Activated T-helper 1 cell treated with anti-CD3 and anti-CD28 coated beads, Interleukin-2, amount 50 U/mL, for 16 hours (primary cell): ENCODE measurements at regions not wholly inside any gene's neighbourhood (a gene's known extent, or its start where the extent isn't known, plus 50 kb on each side); places are given as distances from the start of the nearest gene placed in this dataset.

Experiments
- DNase-seq, 2 donors: peaks; one replicate each; pipeline ENCODE4 v3.0.0-alpha.2; 2020; ENCODE audit warnings: low read depth in 1 of 2, low spot score in 1 of 2

DNA sequence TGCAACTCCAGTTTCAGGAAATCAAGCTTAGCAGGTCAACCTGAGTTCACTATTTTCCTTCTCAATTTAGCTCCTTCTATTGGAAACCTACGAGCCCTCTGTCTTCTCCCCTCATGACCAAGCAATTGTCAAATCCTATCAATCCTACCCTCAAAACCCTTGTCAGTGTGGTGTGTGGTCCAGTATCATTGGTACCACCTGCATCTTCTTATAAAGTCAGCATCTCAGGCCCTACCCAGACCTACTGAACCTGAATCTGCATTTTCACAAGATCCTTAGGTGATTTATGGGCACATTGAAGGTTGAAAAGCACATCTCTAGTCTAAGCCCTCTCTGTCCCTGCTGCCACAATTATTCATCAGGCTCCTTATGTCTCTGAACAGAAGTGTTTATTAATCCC lies 77.6 kb upstream of the NR4A3 start:
- no peak for DNase-seq

GRCh38 chr9:99745085-99745484 lies 76.6 kb upstream of the NR4A3 start:
- DNase-seq: no peak

- DNase-seq: no peak
Observed at GRCh38 chr9:99746406-99746805, 75.3 kb upstream of the NR4A3 start.

GRCh38 chr9:99748266-99748665 lies 73.4 kb upstream of the NR4A3 start:
- DNase-seq: no peak

DNA sequence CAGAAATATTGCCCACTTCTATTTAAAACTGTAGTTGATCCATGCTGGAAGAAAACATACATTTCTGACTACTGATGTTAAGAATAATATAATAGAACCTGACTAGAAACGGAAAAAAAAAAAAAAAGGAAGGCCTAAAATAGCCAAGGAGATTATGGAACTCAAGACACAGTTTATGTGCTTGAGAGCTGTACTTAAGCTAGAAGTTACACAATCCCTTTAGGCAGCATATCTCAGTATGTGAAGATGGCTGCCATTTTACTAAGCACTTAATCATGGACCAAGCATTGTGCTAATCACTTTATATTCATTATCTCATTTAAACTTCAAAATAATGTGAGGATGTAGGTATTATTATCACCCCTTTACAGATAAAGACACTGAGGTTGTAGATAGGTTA lies 73.0 kb upstream of the NR4A3 start:
- no peak for DNase-seq

DNA sequence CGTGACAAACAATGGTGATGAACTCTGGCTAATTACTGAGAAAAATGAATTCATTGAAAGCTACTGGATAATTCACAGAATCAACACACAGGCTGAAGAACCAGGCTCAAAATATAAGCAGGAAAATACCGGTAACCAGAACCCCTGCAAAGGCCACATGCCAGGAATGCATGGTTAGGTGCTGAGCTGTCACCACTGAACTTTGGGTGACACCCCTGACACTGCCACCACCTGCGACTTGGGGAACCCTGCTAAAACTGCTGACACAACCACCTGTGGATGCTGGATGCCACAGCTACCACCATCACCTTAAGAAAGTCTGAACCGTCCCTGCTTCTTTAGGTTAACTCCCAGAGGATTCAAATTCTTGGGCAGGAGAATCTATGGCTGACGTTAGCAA lies 72.0 kb upstream of the NR4A3 start:
- DNase-seq: no peak

DNA sequence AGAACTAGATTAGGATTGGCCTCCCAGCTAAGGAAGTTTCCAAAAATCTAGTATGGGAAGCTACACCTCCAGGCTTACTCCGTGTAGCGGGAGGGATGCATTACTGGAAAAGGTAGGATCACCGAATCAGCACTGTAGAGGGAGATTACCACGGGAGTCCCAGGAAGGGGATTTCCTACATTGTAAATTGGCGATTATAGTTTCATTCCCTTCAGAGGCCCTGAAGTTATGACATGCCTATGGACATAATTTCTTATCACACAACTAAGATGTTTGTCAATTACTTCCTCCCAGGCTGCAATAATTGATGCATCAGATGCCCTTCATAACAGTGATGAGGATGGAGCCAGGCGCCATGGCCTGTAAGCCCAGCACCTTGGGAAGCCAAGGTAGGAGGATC lies 71.2 kb upstream of the NR4A3 start:
- DNase-seq: no peak

GRCh38 chr9:99752417-99753109 lies 69.1 kb upstream of the NR4A3 start:
- DNase-seq: no peak

- no peak for DNase-seq
Observed at GRCh38 chr9:99753436-99753835, 68.2 kb upstream of the NR4A3 start.

DNA sequence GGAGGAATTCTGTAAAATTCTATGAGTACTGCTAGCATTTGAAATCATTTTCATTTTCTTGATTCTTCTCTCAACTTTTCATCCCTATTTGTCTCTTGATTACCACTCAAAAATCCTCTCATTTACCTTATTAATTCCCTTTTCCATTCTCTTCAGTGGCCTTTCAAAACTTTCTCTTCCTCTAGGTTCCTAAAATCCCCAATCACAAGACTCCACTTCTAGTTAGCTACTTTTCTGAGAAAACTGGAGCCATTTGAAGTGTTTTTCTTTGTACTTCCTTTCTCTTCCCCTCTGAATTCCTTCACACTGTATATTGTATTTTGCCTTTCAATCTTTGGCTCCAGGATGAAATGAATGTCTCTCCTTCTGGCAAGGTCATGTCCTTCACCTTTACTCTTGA lies 61.3 kb upstream of the NR4A3 start:
- DNase-seq: no peak

DNA sequence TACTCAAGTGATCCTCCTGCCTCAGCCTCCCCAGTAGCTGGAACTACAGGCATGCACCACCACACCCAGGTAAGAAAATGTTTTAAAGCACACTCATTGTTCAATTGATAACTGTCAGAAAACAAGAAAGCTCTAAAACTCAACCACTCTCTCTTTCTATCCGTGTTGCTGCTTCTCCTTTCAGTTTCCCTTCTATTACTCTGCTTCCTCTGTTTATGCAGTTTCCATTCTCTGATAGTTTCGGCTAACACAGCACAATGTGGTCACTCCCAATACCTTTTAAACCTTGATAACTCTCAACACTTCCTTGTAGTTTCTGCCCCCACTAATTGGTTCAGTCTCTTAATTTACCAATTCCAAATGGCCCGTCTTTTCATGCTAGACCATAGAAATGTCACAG lies 59.2 kb upstream of the NR4A3 start:
- no peak for DNase-seq
